DMS114 treated with DMSO at 0.1 percent for 48 hours (cell line): ENCODE measurements at regions not wholly inside any gene's neighbourhood (a gene's known extent, or its start where the extent isn't known, plus 50 kb on each side); places are given as distances from the start of the nearest gene placed in this dataset.

Experiments used
- DNase-seq: peaks from one replicate; lab custom pipeline; 2025; ENCODE audit not compliant: unreplicated experiment; lab: John Stamatoyannopoulos, UW

GRCh38 chr18:27412556-27412955, 227.4 kb upstream of the CHST9 start:
- no peak for DNase-seq

GRCh38 chr18:27411911-27412310, 226.8 kb upstream of the CHST9 start:
- DNase-seq, result no peak

GRCh38 chr18:27411013-27411412, 225.9 kb upstream of the CHST9 start:
- DNase-seq, result no peak

- DNase-seq, result no peak
These were observed 219.7 kb upstream of the CHST9 start for GRCh38 chr18:27404855-27405254.

GRCh38 chr18:27400001-27400400, 214.9 kb upstream of the CHST9 start:
- no peak for DNase-seq

- no peak for DNase-seq
These were observed 210.6 kb upstream of the CHST9 start for GRCh38 chr18:27395752-27396151.

GRCh38 chr18:27394687-27395086, 209.6 kb upstream of the CHST9 start:
- no peak for DNase-seq

GRCh38 chr18:27382567-27383216, 197.6 kb upstream of the CHST9 start:
- no peak for DNase-seq

GRCh38 chr18:27378431-27379095, 193.5 kb upstream of the CHST9 start:
- no peak for DNase-seq

GRCh38 chr18:27377251-27377650, 192.1 kb upstream of the CHST9 start:
- no peak for DNase-seq

GRCh38 chr18:27372386-27372785, 187.3 kb upstream of the CHST9 start:
- no peak for DNase-seq

- no peak for DNase-seq
These were observed 181.6 kb upstream of the CHST9 start for GRCh38 chr18:27366665-27367064.

- no peak for DNase-seq
These were observed 181.0 kb upstream of the CHST9 start for GRCh38 chr18:27366151-27366550.

- peak; percentile 3 for DNase-seq
These were observed 178.8 kb upstream of the CHST9 start for GRCh38 chr18:27363872-27364271.

- DNase-seq, result no peak
These were observed 176.4 kb upstream of the CHST9 start for GRCh38 chr18:27361477-27361876.

- no peak for DNase-seq
These were observed 170.2 kb upstream of the CHST9 start for GRCh38 chr18:27355308-27355707.

GRCh38 chr18:27353273-27353672, 168.2 kb upstream of the CHST9 start:
- no peak for DNase-seq

- DNase-seq, result no peak
These were observed 164.3 kb upstream of the CHST9 start for GRCh38 chr18:27349284-27349882.

GRCh38 chr18:27331606-27332005, 146.5 kb upstream of the CHST9 start:
- no peak for DNase-seq

GRCh38 chr18:27314996-27315395, 129.9 kb upstream of the CHST9 start:
- no peak for DNase-seq

- no peak for DNase-seq
These were observed 128.6 kb upstream of the CHST9 start for GRCh38 chr18:27313678-27314077.

- DNase-seq, result no peak
These were observed 127.7 kb upstream of the CHST9 start for GRCh38 chr18:27312853-27313252.

- no peak for DNase-seq
These were observed 127.0 kb upstream of the CHST9 start for GRCh38 chr18:27312153-27312552.
